OCI-LY3 (cell line): ENCODE measurements at regions not wholly inside any gene's neighbourhood (a gene's known extent, or its start where the extent isn't known, plus 50 kb on each side); places are given as distances from the start of the nearest gene placed in this dataset.

Experiments used
- CTCF ChIP-seq: fragments of 200-600, 300-600 bp; sonication (generic); IDR thresholded peaks from 2 replicates; pipeline ENCODE4 v1.5.1; 2014; ENCODE audit warnings: antibody characterized with exemption, low read length, low read depth
- EZH2phosphoT487 ChIP-seq: fragments of 200-600 bp; shearing (Covaris generic); IDR thresholded peaks from 2 replicates; pipeline ENCODE4 v1.6.1; 2018; ENCODE audit warnings: antibody characterized with exemption, mixed run types, low read depth

GRCh38 chr17:22268912-22269220, 576.5 kb downstream of the KCNJ18 start:
- TF ChIP-seq CTCF = no peak
- TF ChIP-seq EZH2phosphoT487 = no peak
